SK-N-SH (cell line): ENCODE measurements at regions not wholly inside any gene's neighbourhood (a gene's known extent, or its start where the extent isn't known, plus 50 kb on each side); places are given as distances from the start of the nearest gene placed in this dataset.

Experiments
- CTCF ChIA-PET: fragments of 300-600, 350-600 bp; formaldehyde crosslinking; extraction: SDS; loops from one replicate; lab custom pipeline; 2021; lab: Yijun Ruan, JAX
- POLR2A ChIA-PET: fragments of 350-600 bp; sonication (Branson Sonifier 250); formaldehyde crosslinking; extraction: SDS; loops from one replicate; lab custom pipeline; 2020; ENCODE audit warnings: antibody characterized with exemption, inconsistent platforms; lab: Yijun Ruan, JAX
- DNase-seq: peaks from one replicate; pipeline ENCODE4 v3.0.0; 2012
- H2AFZ ChIP-seq: fragments of 200-600 bp; sonication (generic); 2 replicates; pipeline ENCODE4 v1.8.1; 2016; ENCODE audit warnings: antibody characterized with exemption, mild to moderate bottlenecking, low read depth
- H3F3A ChIP-seq: fragments of 200-600 bp; sonication (generic); replicated peaks from 2 replicates; pipeline ENCODE3; 2016; ENCODE audit warnings: antibody characterized with exemption, mild to moderate bottlenecking; ENCODE audit not compliant: insufficient read depth
- H3K27ac ChIP-seq, 2 experiments: fragments of 200-500 bp in 1 of 2; fragments of 200-600 bp in 1 of 2; sonication (Bioruptor generic) in 1 of 2; sonication (generic), shearing (Covaris generic) in 1 of 2; 2 replicates each; pipeline versions ENCODE4 v1.5.1 to v1.6.1; 2014 to 2016; ENCODE audit warnings: low read depth in 2 of 2, inconsistent platforms in 1 of 2, low read length in 1 of 2, mild to moderate bottlenecking in 1 of 2, mixed read lengths in 1 of 2
- H3K27me3 ChIP-seq: fragments of 200-600 bp; sonication (generic), shearing (Covaris generic); 2 replicates; pipeline ENCODE4 v1.6.1; 2016; ENCODE audit warnings: mixed run types; ENCODE audit not compliant: insufficient read depth
- H3K36me3 ChIP-seq, 2 experiments: fragments of 200-500 bp in 1 of 2; fragments of 200-600 bp in 1 of 2; sonication (Bioruptor generic) in 1 of 2; sonication (generic) in 1 of 2; replicated peaks in 1 of 2; 2 replicates each; pipeline versions ENCODE3 to v1.5.1; 2014 to 2016; ENCODE audit warnings: low read length in 1 of 2, mild to moderate bottlenecking in 1 of 2; ENCODE audit not compliant: insufficient read depth in 2 of 2, control insufficient read depth in 1 of 2
- H3K4me1 ChIP-seq, 2 experiments: fragments of 200-500 bp in 1 of 2; fragments of 200-600 bp in 1 of 2; sonication (Bioruptor generic) in 1 of 2; sonication (generic), shearing (Covaris generic) in 1 of 2; 2 replicates each; pipeline versions ENCODE4 v1.5.1 to v1.6.1; 2014 to 2016; ENCODE audit warnings: low read depth in 1 of 2, low read length in 1 of 2, mixed run types in 1 of 2; ENCODE audit not compliant: insufficient read depth in 2 of 2, control insufficient read depth in 1 of 2
- H3K4me2 ChIP-seq: fragments of 200-600 bp; sonication (generic), shearing (Covaris generic); 2 replicates; pipeline ENCODE4 v1.6.1; 2017; ENCODE audit warnings: mixed run types
- H3K4me3 ChIP-seq, 2 experiments: fragments of 200-500 bp in 1 of 2; fragments of 200-600 bp in 1 of 2; sonication (Bioruptor generic) in 1 of 2; sonication (generic), shearing (Covaris generic) in 1 of 2; 2 replicates each; pipeline versions ENCODE4 v1.5.1 to v1.8.1; 2014 to 2016; ENCODE audit warnings: low read depth in 2 of 2, inconsistent platforms in 1 of 2, low read length in 1 of 2, mild to moderate bottlenecking in 1 of 2, mixed read lengths in 1 of 2, moderate library complexity in 1 of 2
- H3K79me2 ChIP-seq: fragments of 200-600 bp; sonication (generic); 2 replicates; pipeline ENCODE4 v1.8.1; 2017; ENCODE audit warnings: mild to moderate bottlenecking; ENCODE audit not compliant: insufficient read depth
- H3K9ac ChIP-seq: fragments of 200-600 bp; sonication (generic); 2 replicates; pipeline ENCODE4 v1.6.1; 2017; ENCODE audit warnings: mixed run types
- H3K9me2 ChIP-seq: fragments of 200-600 bp; sonication (generic); 2 replicates; pipeline ENCODE4 v1.6.1; 2017; ENCODE audit warnings: mixed run types
- H3K9me3 ChIP-seq: fragments of 200-600 bp; sonication (generic); 2 replicates; pipeline ENCODE4 v1.6.1; 2017; ENCODE audit warnings: mixed run types, mild to moderate bottlenecking, moderate library complexity
- H4K20me1 ChIP-seq: fragments of 200-600 bp; sonication (generic); 2 replicates; pipeline ENCODE4 v1.6.1; 2017; ENCODE audit warnings: mild to moderate bottlenecking, mixed run types; ENCODE audit not compliant: insufficient read depth
- ELF1 ChIP-seq: IDR thresholded peaks from 2 replicates; pipeline ENCODE4 v1.4.0; 2012
- EP300 ChIP-seq, 2 experiments: IDR thresholded peaks; 2 replicates each; pipeline versions ENCODE4 v1.4.0 to v1.6.1; 2012; ENCODE audit warnings: borderline replicate concordance in 1 of 2, low read depth in 1 of 2, low read length in 1 of 2
- FOSL2 ChIP-seq: IDR thresholded peaks from 2 replicates; pipeline ENCODE4 v1.4.0; 2012; ENCODE audit warnings: low read depth, mild to moderate bottlenecking, moderate library complexity, borderline replicate concordance
- FOXM1 ChIP-seq: IDR thresholded peaks from 2 replicates; pipeline ENCODE4 v1.4.0; 2012; ENCODE audit warnings: low read depth, mild to moderate bottlenecking
- GABPA ChIP-seq: IDR thresholded peaks from 2 replicates; pipeline ENCODE4 v1.4.0; 2012; ENCODE audit warnings: low read depth, mild to moderate bottlenecking
- GATA2 ChIP-seq: sonication (generic); formaldehyde crosslinking; IDR thresholded peaks from 2 replicates; pipeline ENCODE4 v1.5.0; 2020; ENCODE audit warnings: mild to moderate bottlenecking, missing genetic modification reagents
- IRF3 ChIP-seq: fragments of 150-350 bp; IDR thresholded peaks from 2 replicates; pipeline ENCODE4 v1.6.1; 2016; ENCODE audit warnings: mild to moderate bottlenecking, low read depth, low read length
- JUND ChIP-seq: IDR thresholded peaks from 2 replicates; pipeline ENCODE4 v1.4.0; 2012
- MXI1 ChIP-seq: IDR thresholded peaks from 2 replicates; pipeline ENCODE4 v1.6.1; 2012; ENCODE audit warnings: mild to moderate bottlenecking, low read depth, low read length, improper control_type of control experiment
- NFIC ChIP-seq: IDR thresholded peaks from 2 replicates; pipeline ENCODE4 v1.4.0; 2012; ENCODE audit warnings: borderline replicate concordance
- NRF1 ChIP-seq: IDR thresholded peaks from 2 replicates; pipeline ENCODE4 v1.6.1; 2012; ENCODE audit warnings: low read depth, mild to moderate bottlenecking, low read length
- POLR2AphosphoS5 ChIP-seq: IDR thresholded peaks from 2 replicates; pipeline ENCODE4 v1.6.1; 2012; ENCODE audit warnings: low read depth, low read length
- RAD21 ChIP-seq: IDR thresholded peaks from 2 replicates; pipeline ENCODE4 v1.6.1; 2012; ENCODE audit warnings: mild to moderate bottlenecking, low read length
- RCOR1 ChIP-seq: fragments of 150-350 bp; IDR thresholded peaks from 2 replicates; pipeline ENCODE4 v1.6.1; 2017; ENCODE audit warnings: antibody characterized with exemption, low read length
- SIN3A ChIP-seq: IDR thresholded peaks from 2 replicates; pipeline ENCODE4 v1.6.1; 2012; ENCODE audit warnings: low read depth, mild to moderate bottlenecking, low read length, moderate library complexity, borderline replicate concordance
- TAF1 ChIP-seq: IDR thresholded peaks from 2 replicates; pipeline ENCODE4 v1.6.1; 2012; ENCODE audit warnings: low read depth, mild to moderate bottlenecking, low read length, moderate library complexity, borderline replicate concordance
- WGBS: methylation state at CpG from one replicate; pipeline ENCODE4 v1.1.6; 2017; ENCODE audit warnings: low lambda C conversion rate; 5-methylcytosine and 5-hydroxymethylcytosine counted together
- TF ChIP-seq, protein P1 (sequence below): IDR thresholded peaks from 2 replicates; pipeline ENCODE4; 2012
- TF ChIP-seq, protein P2 (sequence below): IDR thresholded peaks from 2 replicates; pipeline ENCODE4 v1.4.0; 2012; ENCODE audit warnings: low read depth
- TF ChIP-seq, protein P3 (sequence below): fragments of 150-350 bp; IDR thresholded peaks from 2 replicates; pipeline ENCODE4 v1.6.1; 2017; ENCODE audit warnings: antibody characterized with exemption, low read length, low read depth, borderline replicate concordance
- TF ChIP-seq, protein P4 (sequence below): fragments of 200-600 bp; sonication (generic); IDR thresholded peaks from 2 replicates; pipeline ENCODE4 v1.6.1; 2017; ENCODE audit warnings: antibody characterized with exemption, mild to moderate bottlenecking, moderate library complexity

- CTCF ChIA-PET: interaction anchor here (0.6 kb wide), 1 partner anchor 144 kb away, joined by 3 read pairs; no protein-coding TSS in a partner anchor
Observed at GRCh38 chr6:66396145-66396544, 689.1 kb upstream of the EYS start.

GRCh38 chr6:66390393-66390792, 683.4 kb upstream of the EYS start:
- Histone ChIP-seq H3K36me3 (no peaks in the 10 kb centered on the region), H3K4me3 (no peak overlapping the region), H3K4me2 (no peak overlapping the region), H3K4me1 (no peaks in the 10 kb centered on the region), H3K9ac (no peak overlapping the region), H3K27ac (no peak overlapping the region), H3K9me3 (no peaks in the 10 kb centered on the region), H3K27me3 (no peaks in the 10 kb centered on the region), H4K20me1 (no peaks in the 10 kb centered on the region), H3K79me2 (no peaks in the 10 kb centered on the region), H2AFZ (no peak overlapping the region), H3F3A (no peaks in the 10 kb centered on the region), H3K9me2 (no peaks in the 10 kb centered on the region)
- DNase-seq: no peak
- CTCF ChIA-PET: no interaction called here
- WGBS: 88% methylated on average over 2 of the region's 2 CpGs
- POLR2A ChIA-PET: no interaction called here
- TF ChIP-seq GATA2 (CRISPR knock-in tag) (no peak), SIN3A (no peak), IRF3 (no peak), POLR2AphosphoS5 (no peak), RAD21 (no peak)
- TF ChIP-seq, protein P1, sequence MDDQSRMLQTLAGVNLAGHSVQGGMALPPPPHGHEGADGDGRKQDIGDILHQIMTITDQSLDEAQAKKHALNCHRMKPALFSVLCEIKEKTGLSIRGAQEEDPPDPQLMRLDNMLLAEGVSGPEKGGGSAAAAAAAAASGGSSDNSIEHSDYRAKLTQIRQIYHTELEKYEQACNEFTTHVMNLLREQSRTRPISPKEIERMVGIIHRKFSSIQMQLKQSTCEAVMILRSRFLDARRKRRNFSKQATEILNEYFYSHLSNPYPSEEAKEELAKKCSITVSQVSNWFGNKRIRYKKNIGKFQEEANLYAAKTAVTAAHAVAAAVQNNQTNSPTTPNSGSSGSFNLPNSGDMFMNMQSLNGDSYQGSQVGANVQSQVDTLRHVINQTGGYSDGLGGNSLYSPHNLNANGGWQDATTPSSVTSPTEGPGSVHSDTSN: no peak
- TF ChIP-seq, protein P2, sequence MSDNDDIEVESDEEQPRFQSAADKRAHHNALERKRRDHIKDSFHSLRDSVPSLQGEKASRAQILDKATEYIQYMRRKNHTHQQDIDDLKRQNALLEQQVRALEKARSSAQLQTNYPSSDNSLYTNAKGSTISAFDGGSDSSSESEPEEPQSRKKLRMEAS: no peak
- TF ChIP-seq, protein P3, sequence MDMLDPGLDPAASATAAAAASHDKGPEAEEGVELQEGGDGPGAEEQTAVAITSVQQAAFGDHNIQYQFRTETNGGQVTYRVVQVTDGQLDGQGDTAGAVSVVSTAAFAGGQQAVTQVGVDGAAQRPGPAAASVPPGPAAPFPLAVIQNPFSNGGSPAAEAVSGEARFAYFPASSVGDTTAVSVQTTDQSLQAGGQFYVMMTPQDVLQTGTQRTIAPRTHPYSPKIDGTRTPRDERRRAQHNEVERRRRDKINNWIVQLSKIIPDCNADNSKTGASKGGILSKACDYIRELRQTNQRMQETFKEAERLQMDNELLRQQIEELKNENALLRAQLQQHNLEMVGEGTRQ: no peak

More at GRCh38 chr6:66396145-66396544, 689.1 kb upstream of the EYS start:
- Histone ChIP-seq H3K9me3 (no peaks in the 10 kb centered on the region), H3K27ac (no peak overlapping the region), H3K27me3 (no peaks in the 10 kb centered on the region), H3K4me1 (no peaks in the 10 kb centered on the region), H2AFZ (no peak overlapping the region), H3K4me3 (no peak overlapping the region)
- DNase-seq: no peak
- TF ChIP-seq EP300 (IDR thresholded peaks at IDR 0.05; ENCODE audit: borderline replicate concordance in 1 of 2, low read depth in 1 of 2, low read length in 1 of 2) (no peak), NFIC (no peak), NRF1 (no peak), GABPA (no peak), FOSL2 (no peak), JUND (no peak), RAD21 (no peak), RCOR1 (no peak), ELF1 (no peak), IRF3 (no peak), MXI1 (no peak), FOXM1 (no peak), TAF1 (no peak)
- TF ChIP-seq, protein P1: no peak
- TF ChIP-seq, protein P4, sequence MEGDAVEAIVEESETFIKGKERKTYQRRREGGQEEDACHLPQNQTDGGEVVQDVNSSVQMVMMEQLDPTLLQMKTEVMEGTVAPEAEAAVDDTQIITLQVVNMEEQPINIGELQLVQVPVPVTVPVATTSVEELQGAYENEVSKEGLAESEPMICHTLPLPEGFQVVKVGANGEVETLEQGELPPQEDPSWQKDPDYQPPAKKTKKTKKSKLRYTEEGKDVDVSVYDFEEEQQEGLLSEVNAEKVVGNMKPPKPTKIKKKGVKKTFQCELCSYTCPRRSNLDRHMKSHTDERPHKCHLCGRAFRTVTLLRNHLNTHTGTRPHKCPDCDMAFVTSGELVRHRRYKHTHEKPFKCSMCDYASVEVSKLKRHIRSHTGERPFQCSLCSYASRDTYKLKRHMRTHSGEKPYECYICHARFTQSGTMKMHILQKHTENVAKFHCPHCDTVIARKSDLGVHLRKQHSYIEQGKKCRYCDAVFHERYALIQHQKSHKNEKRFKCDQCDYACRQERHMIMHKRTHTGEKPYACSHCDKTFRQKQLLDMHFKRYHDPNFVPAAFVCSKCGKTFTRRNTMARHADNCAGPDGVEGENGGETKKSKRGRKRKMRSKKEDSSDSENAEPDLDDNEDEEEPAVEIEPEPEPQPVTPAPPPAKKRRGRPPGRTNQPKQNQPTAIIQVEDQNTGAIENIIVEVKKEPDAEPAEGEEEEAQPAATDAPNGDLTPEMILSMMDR: no peak
- TF ChIP-seq, all 33 proteins: peak for 0
- Histone ChIP-seq H4K20me1 (no peaks in the 10 kb centered on the region), H3K79me2 (no peaks in the 10 kb centered on the region), H3F3A (no peaks in the 10 kb centered on the region), H3K9me2 (no peaks in the 10 kb centered on the region), H3K36me3 (no peaks in the 10 kb centered on the region), H3K9ac (no peak overlapping the region), H3K4me2 (no peak overlapping the region)
- POLR2A ChIA-PET: no interaction called here
- 50% methylated on average over 5 of the region's 6 CpGs for WGBS
